ENCODE measurements at regions not wholly inside any gene's neighbourhood (a gene's known extent, or its start where the extent isn't known, plus 50 kb on each side); places are given as distances from the start of the nearest gene placed in this dataset.
A peak's percentile ranks its signal among the peaks of the same experiment; 100 is the strongest.
"Not testable (repeated sequence)": the region's sequence is repeated elsewhere in the genome, so short reads cannot be mapped to it uniquely, and the experiment has no call there.

- intact Hi-C loops (cut with DNase I): no loop called here
- DNase-seq (ENCODE audit: missing footprints) (no peak), ATAC-seq (no peak)
These were observed 58.1 kb downstream of the NPAP1 start for GRCh38 chr15:24733659-24734058.

GRCh38 chr15:24734396-24734795 is 58.8 kb downstream of the NPAP1 start:
- DNase-seq (ENCODE audit: missing footprints) (no peak), ATAC-seq (no peak)
- intact Hi-C loops (cut with DNase I): no loop called here

DNA sequence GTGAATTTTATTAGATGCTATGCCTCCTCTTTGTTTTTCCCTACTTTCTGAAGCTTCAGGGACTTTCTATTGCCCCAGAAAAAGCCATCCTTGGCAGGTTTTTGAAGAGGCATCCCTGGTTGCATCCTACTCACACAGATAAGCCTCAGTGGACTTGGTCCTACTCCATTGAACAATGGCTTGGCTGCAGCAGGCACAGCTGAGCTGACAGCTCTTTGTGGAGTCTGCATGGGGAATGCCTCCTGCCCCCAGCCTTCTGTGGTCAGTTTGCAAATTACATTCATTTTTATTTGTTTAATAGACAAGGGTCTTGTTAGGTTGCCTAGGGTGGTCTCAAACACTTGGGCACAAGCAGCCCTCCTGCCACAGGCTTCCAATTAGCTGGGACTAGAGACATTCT is 69.7 kb downstream of the NPAP1 start:
- DNase-seq (ENCODE audit: missing footprints) (no peak), ATAC-seq (no peak)
- intact Hi-C loops (cut with DNase I): no loop called here

GRCh38 chr15:24746094-24746493 is 70.5 kb downstream of the NPAP1 start:
- no peak for DNase-seq (ENCODE audit: missing footprints)
- intact Hi-C loops (cut with DNase I): no loop called here

DNA sequence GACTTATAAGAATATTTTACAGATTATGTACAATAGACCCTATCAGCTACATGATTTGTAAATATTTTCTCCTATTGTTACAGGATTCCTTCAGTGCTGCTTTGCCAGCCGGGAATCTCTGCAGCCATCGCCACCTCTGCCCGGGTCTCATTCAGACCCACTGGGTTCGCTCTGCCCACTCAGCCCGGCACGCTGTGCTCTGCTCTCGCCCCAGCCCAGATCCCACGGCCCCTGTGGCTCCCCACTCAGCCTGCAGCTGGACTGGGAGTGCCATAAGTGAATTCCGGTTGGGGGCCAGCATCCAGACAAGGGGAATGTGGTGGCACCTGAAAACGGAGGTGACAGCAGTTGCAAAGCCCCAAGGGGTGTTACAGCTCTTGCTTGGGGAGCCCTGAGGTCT is 71.8 kb downstream of the NPAP1 start:
- intact Hi-C loops (cut with DNase I): no loop called here
- DNase-seq (ENCODE audit: missing footprints) (no peak), ATAC-seq (no peak)

More at GRCh38 chr15:24746094-24746493, 70.5 kb downstream of the NPAP1 start:
- no peak for ATAC-seq

GRCh38 chr15:24748812-24749439 is 73.4 kb downstream of the NPAP1 start:
- no peak for DNase-seq (ENCODE audit: missing footprints)
- intact Hi-C loops (cut with DNase I): no loop called here
- no peak for ATAC-seq

- no peak for ATAC-seq
- DNase-seq (ENCODE audit: missing footprints): no peak
- intact Hi-C loops (cut with DNase I): no loop called here
These were observed 76.8 kb downstream of the NPAP1 start for GRCh38 chr15:24752354-24752753.

- intact Hi-C loops (cut with DNase I): no loop called here
- DNase-seq (ENCODE audit: missing footprints) (no peak), ATAC-seq (no peak)
These were observed 80.5 kb downstream of the NPAP1 start for GRCh38 chr15:24756101-24756500.

GRCh38 chr15:24760066-24760465 is 84.5 kb downstream of the NPAP1 start:
- ATAC-seq (no peak), DNase-seq (ENCODE audit: missing footprints) (no peak)
- intact Hi-C loops (cut with DNase I): loop anchor here (5.0 kb wide), 1 partner anchor 742 kb away; no protein-coding TSS in a partner anchor

DNA sequence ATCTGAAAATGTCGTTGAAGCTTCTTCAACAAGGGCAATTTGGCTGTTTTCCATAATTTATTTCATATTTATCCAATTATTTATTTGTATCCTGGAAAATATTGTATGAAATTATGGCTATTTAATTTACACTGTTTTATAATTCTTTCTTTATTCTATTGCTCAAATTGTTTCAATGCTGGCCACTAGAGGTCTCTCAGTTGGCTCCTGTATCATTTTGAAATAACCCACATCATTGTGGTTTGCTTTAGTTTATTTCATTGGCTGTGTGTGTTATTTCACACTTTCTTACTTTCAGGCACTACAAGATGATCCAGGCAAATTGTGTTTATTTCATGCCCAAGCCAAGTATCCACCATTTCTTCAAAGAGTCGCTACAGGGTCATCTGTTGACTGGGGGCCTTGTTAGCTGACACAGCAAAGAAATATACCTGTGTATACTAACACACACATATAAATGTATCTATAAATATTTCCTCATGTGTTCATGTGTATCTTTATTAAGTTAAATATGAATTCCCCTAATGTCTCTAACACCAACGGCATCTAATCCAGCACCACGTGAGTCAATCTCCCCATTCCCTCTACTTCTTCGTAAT is 86.2 kb downstream of the NPAP1 start:
- DNase-seq (ENCODE audit: missing footprints) (no peak), ATAC-seq (no peak)
- intact Hi-C loops (cut with DNase I): loop anchor here (5.0 kb wide), 1 partner anchor 740 kb away; no protein-coding TSS in a partner anchor

DNA sequence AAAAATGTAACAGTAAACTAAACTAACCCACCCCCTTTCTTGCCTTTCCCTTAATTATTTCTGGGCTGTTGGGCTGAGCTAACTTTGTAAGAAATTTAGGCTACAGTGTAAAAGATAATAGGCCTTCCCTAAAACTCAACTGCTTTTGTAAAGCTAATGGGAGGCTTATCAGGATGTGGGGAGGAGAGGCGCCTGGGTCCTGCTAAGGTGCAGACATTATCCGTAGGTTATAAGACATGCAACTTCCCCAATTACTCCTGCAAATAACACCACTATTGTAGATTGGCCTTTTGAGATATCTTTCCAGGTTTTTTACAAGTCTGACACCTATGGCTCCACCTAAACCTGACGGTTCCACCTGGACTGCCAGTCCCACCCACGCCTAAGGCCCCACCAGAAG is 88.3 kb downstream of the NPAP1 start:
- no peak for ATAC-seq
- intact Hi-C loops (cut with DNase I): loop anchor here (5.0 kb wide), 1 partner anchor 738 kb away; no protein-coding TSS in a partner anchor
- no peak for DNase-seq (ENCODE audit: missing footprints)

DNA sequence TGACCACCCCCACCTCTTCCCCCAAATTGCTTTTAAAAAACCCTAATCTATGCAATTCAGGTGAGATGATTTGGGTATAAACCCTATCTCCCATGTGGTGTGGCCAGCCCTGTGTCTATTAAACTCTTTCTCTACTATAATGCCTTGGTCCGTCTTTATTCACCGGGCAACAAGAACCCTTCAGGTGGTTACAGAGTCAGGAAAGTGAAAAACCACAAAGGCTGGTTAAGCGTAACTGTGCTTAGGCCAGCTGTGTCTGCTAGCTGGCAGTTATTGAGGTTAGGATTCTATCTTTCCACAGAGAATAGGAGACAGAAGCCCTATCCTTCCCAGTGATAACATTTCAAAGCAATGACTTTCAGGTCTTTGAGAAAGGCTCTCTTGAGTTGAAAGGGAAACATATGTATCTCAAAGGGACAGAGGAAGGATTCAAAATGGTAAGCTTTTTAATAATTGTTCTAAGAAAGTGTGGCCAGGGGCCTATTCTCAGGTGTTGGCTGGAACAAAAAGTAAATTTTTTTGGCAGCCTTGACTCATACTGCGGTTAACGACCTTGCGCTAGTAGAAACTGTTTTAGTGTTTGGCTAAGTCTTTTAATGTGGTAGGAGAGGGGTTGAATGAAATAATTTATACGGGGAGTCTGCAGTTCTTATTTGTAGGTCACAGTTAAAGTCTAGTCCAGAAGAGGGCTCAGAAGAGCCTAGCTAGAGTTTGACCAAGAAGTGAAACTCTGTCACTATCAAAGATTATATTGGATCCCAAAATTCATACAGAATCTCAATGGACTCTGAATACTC is 89.0 kb downstream of the NPAP1 start:
- DNase-seq (ENCODE audit: missing footprints): no peak
- ATAC-seq: no peak
- intact Hi-C loops (cut with DNase I): loop anchor here (5.0 kb wide), 1 partner anchor 738 kb away; no protein-coding TSS in a partner anchor

DNA sequence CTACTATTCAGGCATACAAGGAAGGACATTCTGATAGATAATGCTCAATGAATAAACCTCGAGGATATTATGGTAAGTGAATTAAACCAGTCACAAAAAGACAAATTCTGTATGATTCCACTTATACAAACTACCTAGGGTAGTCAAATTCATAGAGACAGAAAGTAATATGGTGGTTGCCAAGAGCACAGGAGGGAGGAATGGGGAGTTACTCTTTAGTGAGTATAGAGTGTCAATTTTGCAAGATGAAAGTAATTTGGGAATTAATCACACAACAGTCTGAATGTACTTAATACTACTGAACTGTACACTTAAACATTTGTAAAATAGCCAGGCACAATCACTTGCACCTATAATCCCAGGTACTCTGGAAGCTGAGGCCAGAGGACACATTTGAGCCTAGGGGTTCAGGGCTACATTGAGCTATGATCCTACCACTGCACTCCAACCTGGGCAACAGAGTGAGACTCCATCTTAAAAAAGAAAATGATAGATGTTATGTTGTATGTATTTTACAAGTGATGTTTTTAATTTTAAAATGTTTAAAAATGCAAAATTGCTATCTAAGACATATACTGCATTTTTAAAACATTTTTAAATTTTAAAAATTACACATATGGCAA is 91.0 kb downstream of the NPAP1 start:
- no peak for ATAC-seq
- no peak for DNase-seq (ENCODE audit: missing footprints)
- intact Hi-C loops (cut with DNase I): no loop called here

DNA sequence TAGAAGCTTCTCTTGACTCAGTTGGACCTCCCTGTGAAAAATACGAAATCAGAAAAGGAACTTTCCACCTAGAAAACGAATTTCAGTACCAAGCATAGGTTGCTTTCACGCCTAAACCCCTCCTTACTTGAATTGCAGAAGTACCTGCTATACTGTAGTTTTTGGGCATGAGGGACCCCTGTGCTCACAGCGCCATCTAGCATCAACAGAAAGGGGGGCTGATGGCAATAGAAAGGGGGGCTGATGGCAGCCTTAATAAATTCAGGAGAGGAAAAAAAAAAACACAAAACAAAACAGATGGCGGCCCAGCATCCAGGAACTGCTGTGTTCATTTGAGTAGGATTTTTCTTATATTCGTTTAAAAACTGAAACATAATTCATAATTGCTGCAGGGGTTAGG is 96.7 kb downstream of the NPAP1 start:
- no peak for ATAC-seq
- intact Hi-C loops (cut with DNase I): loop anchor here (2.0 kb wide), 1 partner anchor 75 kb away; no protein-coding TSS in a partner anchor
- no peak for DNase-seq (ENCODE audit: missing footprints)

- intact Hi-C loops (cut with DNase I): loop anchor here (2.0 kb wide), 1 partner anchor 74 kb away; no protein-coding TSS in a partner anchor
- DNase-seq (ENCODE audit: missing footprints) (peak; percentile 82), ATAC-seq (peak; percentile 93)
These were observed 97.3 kb downstream of the NPAP1 start for GRCh38 chr15:24772686-24773373.

DNA sequence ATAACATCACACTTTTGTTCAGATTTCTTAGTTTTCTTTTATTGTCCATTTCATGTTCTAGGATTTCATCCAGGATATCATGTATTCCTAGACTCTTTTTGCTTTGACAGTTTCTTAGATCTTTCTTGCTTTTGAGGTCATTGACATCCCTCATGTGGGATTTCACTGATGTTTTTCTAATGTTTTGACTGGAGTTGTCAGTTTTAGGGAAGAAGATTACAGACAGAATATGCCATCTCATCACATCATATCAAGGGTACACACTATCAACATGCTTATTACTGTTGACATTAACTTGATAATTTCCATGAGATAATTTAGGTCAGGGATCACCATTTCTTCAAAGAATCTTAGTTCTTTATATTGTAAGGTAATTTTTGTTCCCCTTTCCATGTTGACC is 101.7 kb downstream of the NPAP1 start:
- intact Hi-C loops (cut with DNase I): no loop called here
- DNase-seq (ENCODE audit: missing footprints) (no peak), ATAC-seq (no peak)

GRCh38 chr15:24784506-24784905 is 108.9 kb downstream of the NPAP1 start:
- intact Hi-C loops (cut with DNase I): no loop called here
- ATAC-seq (no peak), DNase-seq (ENCODE audit: missing footprints) (no peak)

- no peak for DNase-seq (ENCODE audit: missing footprints)
- intact Hi-C loops (cut with DNase I): no loop called here
- no peak for ATAC-seq
These were observed 110.8 kb downstream of the NPAP1 start for GRCh38 chr15:24786347-24786746.

DNA sequence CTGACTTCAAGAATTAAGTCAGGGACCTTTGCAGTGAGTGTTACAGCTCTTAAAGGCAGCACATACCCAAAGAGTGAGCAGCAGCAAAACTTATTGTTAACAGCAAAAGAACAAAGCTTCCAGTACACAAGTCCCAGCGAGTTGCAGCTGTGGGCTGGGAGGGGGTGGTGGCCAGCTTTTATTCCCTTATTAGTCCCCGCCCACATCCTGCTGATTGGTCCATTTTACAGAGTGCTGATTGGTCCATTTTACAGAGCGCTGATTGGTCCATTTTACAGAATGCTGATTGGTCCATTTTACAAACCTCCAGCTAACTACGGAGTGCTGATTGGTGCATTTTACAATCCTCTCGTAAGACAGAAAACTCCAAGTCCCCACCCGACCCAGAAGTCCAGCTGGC is 127.0 kb downstream of the NPAP1 start:
- DNase-seq (ENCODE audit: missing footprints); ATAC-seq; intact Hi-C loops (cut with DNase I): not testable (repeated sequence)
